Spleen (tissue), 7 donors: ENCODE measurements at regions not wholly inside any gene's neighbourhood (a gene's known extent, or its start where the extent isn't known, plus 50 kb on each side); places are given as distances from the start of the nearest gene placed in this dataset.

Experiments used
- POLR2A ChIP-seq, 3 donors: fragments of 450-650 bp; IDR thresholded peaks; one replicate each; pipeline ENCODE4 v1.5.1; 2017; ENCODE audit warnings: antibody characterized with exemption in 3 of 3, mild to moderate bottlenecking in 1 of 3
- POLR2AphosphoS5 ChIP-seq, 3 donors: sonication (generic); formaldehyde crosslinking; IDR thresholded peaks; one replicate each; pipeline ENCODE4 v1.5.1; 2017; ENCODE audit warnings: antibody characterized with exemption in 3 of 3
- TF ChIP-seq, protein P1 (sequence below), 11 experiments: fragments of 200-600 bp in 7 of 11; fragments of 450-650 bp in 4 of 11; sonication (generic) in 4 of 11; IDR thresholded peaks in 8 of 11; conservative IDR thresholded peaks in 3 of 11; 1 replicate in 7 of 11; 2 replicates in 4 of 11; pipeline versions ENCODE4 v1.4.0 to v1.8.0; 2016 to 2021; ENCODE audit warnings: antibody characterized with exemption in 11 of 11, inconsistent platforms in 4 of 11, mild to moderate bottlenecking in 1 of 11
- donor health status: DM: no; HTN: no; CAD: no; lungs with moderate emphysema.
- donor health status: DM: no; HTN: no; CAD: no.
- donor health status: DM: no; HTN: no; CAD: no.

DNA sequence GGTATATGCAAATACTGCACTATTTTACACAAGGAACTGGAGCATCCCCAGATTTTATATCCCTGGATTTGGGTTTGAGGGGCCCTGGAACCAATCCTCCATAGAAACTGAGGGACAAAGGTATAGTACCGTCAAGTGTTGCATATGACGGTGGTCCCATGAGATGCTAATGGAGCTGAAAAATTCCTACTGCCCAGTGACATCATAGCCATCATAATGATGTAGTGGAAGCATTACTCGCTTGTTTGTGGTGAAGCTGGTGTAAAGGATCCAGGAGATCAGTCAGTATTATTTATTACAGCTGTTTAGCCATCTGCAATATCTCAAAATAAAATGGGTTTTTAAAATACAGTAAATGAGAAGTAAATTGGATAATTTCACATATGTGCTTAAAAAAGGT lies 496.6 kb upstream of the HS6ST1 start:
- no peak for TF ChIP-seq POLR2A (IDR thresholded peaks at IDR 0.05)
- TF ChIP-seq, protein P1, sequence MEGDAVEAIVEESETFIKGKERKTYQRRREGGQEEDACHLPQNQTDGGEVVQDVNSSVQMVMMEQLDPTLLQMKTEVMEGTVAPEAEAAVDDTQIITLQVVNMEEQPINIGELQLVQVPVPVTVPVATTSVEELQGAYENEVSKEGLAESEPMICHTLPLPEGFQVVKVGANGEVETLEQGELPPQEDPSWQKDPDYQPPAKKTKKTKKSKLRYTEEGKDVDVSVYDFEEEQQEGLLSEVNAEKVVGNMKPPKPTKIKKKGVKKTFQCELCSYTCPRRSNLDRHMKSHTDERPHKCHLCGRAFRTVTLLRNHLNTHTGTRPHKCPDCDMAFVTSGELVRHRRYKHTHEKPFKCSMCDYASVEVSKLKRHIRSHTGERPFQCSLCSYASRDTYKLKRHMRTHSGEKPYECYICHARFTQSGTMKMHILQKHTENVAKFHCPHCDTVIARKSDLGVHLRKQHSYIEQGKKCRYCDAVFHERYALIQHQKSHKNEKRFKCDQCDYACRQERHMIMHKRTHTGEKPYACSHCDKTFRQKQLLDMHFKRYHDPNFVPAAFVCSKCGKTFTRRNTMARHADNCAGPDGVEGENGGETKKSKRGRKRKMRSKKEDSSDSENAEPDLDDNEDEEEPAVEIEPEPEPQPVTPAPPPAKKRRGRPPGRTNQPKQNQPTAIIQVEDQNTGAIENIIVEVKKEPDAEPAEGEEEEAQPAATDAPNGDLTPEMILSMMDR (IDR thresholded peaks at IDR 0.05 in 8 of 11, conservative IDR thresholded peaks at IDR 0.05 in 3 of 11): no peak
- TF ChIP-seq POLR2AphosphoS5 (IDR thresholded peaks at IDR 0.05): no peak
